ENCODE measurements at regions not wholly inside any gene's neighbourhood (a gene's known extent, or its start where the extent isn't known, plus 50 kb on each side); places are given as distances from the start of the nearest gene placed in this dataset.

DNA sequence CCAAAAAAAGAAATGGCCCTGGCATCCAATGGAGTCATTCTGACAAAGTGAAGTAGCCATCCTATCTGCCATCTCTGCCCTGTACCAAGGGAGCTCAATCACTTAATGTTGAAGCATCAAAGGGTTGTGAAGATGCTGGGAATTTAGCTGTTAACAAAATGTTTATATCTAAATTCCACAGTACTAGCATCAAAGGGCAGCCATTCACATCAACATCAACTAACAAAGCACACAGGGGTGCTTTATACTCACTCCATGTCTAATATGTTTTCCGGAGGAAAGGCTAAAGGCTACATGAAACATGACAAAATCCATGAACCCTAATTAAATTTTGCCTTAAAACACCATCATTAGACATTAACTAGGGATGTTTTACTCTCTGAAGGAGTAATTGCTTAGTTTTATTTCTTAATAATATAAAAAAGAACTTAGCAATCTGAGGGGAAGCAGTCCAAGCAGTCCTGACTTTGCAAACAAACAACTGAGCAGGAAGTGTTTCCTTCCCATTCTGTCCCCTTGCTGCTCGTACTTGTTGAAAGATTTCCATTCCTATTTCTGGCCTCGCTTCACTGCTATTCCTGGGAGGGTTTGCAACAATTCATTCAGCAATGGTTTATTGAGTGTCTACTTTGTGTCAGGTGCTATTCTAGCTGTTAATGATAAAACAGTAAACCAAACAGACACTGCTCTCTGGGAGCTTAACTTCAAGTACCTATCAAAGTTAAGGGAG lies 208.6 kb upstream of the SLC7A11 start:
- TF ChIP-seq, protein P1, sequence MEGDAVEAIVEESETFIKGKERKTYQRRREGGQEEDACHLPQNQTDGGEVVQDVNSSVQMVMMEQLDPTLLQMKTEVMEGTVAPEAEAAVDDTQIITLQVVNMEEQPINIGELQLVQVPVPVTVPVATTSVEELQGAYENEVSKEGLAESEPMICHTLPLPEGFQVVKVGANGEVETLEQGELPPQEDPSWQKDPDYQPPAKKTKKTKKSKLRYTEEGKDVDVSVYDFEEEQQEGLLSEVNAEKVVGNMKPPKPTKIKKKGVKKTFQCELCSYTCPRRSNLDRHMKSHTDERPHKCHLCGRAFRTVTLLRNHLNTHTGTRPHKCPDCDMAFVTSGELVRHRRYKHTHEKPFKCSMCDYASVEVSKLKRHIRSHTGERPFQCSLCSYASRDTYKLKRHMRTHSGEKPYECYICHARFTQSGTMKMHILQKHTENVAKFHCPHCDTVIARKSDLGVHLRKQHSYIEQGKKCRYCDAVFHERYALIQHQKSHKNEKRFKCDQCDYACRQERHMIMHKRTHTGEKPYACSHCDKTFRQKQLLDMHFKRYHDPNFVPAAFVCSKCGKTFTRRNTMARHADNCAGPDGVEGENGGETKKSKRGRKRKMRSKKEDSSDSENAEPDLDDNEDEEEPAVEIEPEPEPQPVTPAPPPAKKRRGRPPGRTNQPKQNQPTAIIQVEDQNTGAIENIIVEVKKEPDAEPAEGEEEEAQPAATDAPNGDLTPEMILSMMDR (IDR thresholded peaks at IDR 0.05) = no peak
- no peak for TF ChIP-seq POLR2A (IDR thresholded peaks at IDR 0.05)

Measured in uterus (tissue), 2 donors.